ENCODE measurements at regions not wholly inside any gene's neighbourhood (a gene's known extent, or its start where the extent isn't known, plus 50 kb on each side); places are given as distances from the start of the nearest gene placed in this dataset.

- ChIA-PET POLR2A (no interaction called here), CTCF (no interaction called here)
- no peak for TF ChIP-seq CTCF (IDR thresholded peaks at IDR 0.05; ENCODE audit: insufficient read depth, low read length, missing control alignments)
- DNase-seq (ENCODE audit: low read depth, low spot score), result no peak
- H3K4me3 ChIP-seq (ENCODE audit: low read depth, low read length), result no peak overlapping the region
These were observed 545.2 kb upstream of the MAN1A1 start for GRCh38 chr6:119894811-119895210.

- no peak for DNase-seq (ENCODE audit: low read depth, low spot score)
- H3K4me3 ChIP-seq (ENCODE audit: low read depth, low read length), result no peak overlapping the region
- no peak for TF ChIP-seq CTCF (IDR thresholded peaks at IDR 0.05; ENCODE audit: insufficient read depth, low read length, missing control alignments)
- ChIA-PET CTCF (no interaction called here), POLR2A (no interaction called here)
These were observed 542.1 kb upstream of the MAN1A1 start for GRCh38 chr6:119891644-119892043.

GRCh38 chr6:119891206-119891605, 541.6 kb upstream of the MAN1A1 start:
- H3K4me3 ChIP-seq (ENCODE audit: low read depth, low read length), result no peak overlapping the region
- DNase-seq (ENCODE audit: low read depth, low spot score), result no peak
- POLR2A ChIA-PET, result no interaction called here
- TF ChIP-seq CTCF (IDR thresholded peaks at IDR 0.05; ENCODE audit: insufficient read depth, low read length, missing control alignments), result no peak
- CTCF ChIA-PET, result no interaction called here

- no peak for DNase-seq (ENCODE audit: low read depth, low spot score)
- no peak overlapping the region for H3K4me3 ChIP-seq (ENCODE audit: low read depth, low read length)
- TF ChIP-seq CTCF (IDR thresholded peaks at IDR 0.05; ENCODE audit: insufficient read depth, low read length, missing control alignments), result no peak
- POLR2A ChIA-PET, result no interaction called here
- CTCF ChIA-PET, result no interaction called here
These were observed 540.9 kb upstream of the MAN1A1 start for GRCh38 chr6:119890470-119890869.

- ChIA-PET CTCF (no interaction called here), POLR2A (no interaction called here)
- no peak for DNase-seq (ENCODE audit: low read depth, low spot score)
- H3K4me3 ChIP-seq (ENCODE audit: low read depth, low read length), result no peak overlapping the region
- TF ChIP-seq CTCF (IDR thresholded peaks at IDR 0.05; ENCODE audit: insufficient read depth, low read length, missing control alignments), result no peak
These were observed 538.1 kb upstream of the MAN1A1 start for GRCh38 chr6:119887666-119888065.

- DNase-seq (ENCODE audit: low read depth, low spot score), result no peak
- ChIA-PET CTCF (interaction anchor here (1.9 kb wide), 1 partner anchor 531 kb away, joined by 5 read pairs; no protein-coding TSS in a partner anchor), POLR2A (no interaction called here)
- H3K4me3 ChIP-seq (ENCODE audit: low read depth, low read length), result no peak overlapping the region
- TF ChIP-seq CTCF (IDR thresholded peaks at IDR 0.05; ENCODE audit: insufficient read depth, low read length, missing control alignments), result no peak
These were observed 531.9 kb upstream of the MAN1A1 start for GRCh38 chr6:119881416-119881815.

All from AG04449 (cell line).